ENCODE measurements at regions not wholly inside any gene's neighbourhood (a gene's known extent, or its start where the extent isn't known, plus 50 kb on each side); places are given as distances from the start of the nearest gene placed in this dataset.
A peak's percentile ranks its signal among the peaks of the same experiment; 100 is the strongest.
"Not testable (repeated sequence)": the region's sequence is repeated elsewhere in the genome, so short reads cannot be mapped to it uniquely, and the experiment has no call there.

DNA sequence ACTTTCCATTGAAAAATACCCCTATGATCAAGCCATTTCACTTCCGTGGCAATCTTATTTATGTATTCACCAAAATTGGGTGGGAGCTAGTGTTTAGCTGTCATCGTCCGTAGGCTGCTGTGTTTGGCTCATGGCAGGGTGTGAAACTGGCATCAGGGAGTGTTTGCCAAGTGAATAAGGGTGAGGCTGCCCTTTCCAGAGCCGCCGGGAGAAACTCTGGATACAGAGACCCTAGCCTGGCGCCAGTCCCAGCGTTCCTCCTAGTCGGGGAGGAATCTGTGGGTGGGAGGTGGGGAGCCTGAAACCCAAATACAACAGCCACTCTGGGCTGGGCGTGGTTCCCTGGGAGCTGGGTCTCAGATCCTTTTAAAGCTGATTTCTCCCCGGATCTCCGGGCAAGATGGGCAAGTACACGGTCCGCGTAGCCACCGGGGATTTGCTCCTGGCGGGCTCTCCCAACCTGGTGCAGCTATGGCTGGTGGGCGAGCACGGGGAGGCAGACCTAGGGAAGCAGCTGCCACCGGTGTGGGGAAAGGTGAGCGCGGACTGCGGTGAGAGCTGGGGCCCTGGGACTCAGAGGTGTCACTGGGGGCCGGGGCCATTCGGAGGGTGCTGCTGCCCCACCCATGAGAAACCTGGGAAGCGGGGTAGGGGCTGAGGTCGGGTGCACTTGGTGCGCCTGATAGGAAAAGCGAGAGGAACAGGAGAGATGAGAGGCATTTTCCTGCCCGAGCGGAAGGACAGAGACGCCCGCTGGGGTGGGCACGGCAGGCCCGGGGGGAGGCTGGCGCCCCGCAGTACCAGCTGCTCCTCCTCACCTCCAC lies 62.1 kb upstream of the TEKT1 start:
- DNase-seq (ENCODE audit: low read depth): no peak

- no peak for DNase-seq (ENCODE audit: low read depth)
These were observed 62.6 kb upstream of the TEKT1 start for GRCh38 chr17:6894206-6894528.

GRCh38 chr17:6901086-6901485 lies 69.6 kb upstream of the TEKT1 start:
- no peak for DNase-seq (ENCODE audit: low read depth)

- no peak for DNase-seq (ENCODE audit: low read depth)
These were observed 71.9 kb upstream of the TEKT1 start for GRCh38 chr17:6903326-6903900.

DNA sequence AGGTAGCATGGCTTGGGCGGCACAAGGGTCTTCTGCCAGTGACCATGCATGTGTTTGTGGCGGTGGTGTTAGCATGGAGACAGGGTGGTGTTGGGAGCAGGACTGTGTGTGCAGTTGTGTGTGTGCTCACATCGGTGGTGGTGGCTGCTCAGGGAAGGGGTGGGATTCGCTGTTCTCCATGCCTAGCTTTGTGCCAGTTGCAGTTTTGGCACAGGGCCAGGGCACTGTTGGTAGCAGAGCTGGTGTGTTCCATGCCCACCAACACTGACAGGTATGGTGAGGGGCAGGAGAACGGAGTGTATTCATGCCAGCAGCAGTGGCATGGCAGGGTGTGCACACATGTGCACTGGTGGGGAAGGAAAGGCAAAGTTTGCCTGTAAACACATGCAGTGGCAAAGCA lies 77.3 kb upstream of the TEKT1 start:
- no peak for DNase-seq (ENCODE audit: low read depth)

GRCh38 chr17:6910987-6911603 lies 79.6 kb upstream of the TEKT1 start:
- peak; percentile 53 for DNase-seq (ENCODE audit: low read depth)

DNA sequence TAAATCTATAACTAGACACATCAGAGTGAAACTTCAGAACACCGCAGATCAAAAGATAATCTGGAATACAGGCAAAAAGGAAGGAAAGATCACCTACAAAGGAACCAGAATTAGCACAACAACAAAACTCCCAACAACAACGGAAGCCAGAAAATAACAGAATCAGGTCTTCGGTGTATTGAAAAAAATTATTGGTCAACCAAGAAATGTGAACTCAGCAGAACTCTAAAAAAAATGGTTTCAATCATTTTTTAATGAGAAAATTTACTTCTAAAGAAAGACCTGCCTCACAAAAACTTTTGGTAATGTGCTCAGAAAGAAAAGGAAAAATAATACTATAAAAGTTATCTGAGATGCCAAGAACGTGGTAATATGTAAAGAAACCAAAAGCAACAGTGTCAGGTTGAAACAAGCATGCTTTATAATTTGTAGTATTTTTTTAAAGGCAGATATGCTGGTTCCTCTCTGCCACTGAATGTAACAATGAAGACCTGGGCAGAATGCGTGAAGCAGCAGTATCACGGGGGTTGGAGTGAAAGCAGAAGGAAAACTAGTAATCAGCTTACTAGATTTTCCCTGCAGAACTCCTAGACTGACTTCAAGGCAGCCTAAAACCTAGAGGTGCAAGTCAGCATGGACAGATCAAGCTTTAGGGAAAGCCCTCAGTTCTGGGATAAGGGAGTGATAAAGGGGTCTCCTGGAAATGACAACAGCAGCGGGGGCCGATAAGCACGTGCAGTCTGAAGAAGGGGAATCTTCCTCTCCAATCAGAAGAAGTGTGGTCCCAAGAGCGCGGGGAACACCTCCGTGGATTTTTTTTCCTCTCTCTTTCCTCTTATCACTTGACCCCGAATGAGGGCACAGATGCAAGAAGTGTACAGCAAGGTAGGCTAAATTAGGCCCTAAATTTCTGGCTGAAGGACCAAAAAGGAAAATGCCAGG lies 80.9 kb upstream of the TEKT1 start:
- DNase-seq (ENCODE audit: low read depth): no peak

- DNase-seq (ENCODE audit: low read depth): peak; percentile 37
These were observed 82.0 kb upstream of the ALOX12 start for GRCh38 chr17:6913608-6914443.

- no peak for DNase-seq (ENCODE audit: low read depth)
These were observed 81.1 kb upstream of the ALOX12 start for GRCh38 chr17:6914711-6915110.

- no peak for DNase-seq (ENCODE audit: low read depth)
These were observed 80.2 kb upstream of the ALOX12 start for GRCh38 chr17:6915620-6916019.

- no peak for DNase-seq (ENCODE audit: low read depth)
These were observed 76.7 kb upstream of the ALOX12 start for GRCh38 chr17:6919158-6919557.

DNA sequence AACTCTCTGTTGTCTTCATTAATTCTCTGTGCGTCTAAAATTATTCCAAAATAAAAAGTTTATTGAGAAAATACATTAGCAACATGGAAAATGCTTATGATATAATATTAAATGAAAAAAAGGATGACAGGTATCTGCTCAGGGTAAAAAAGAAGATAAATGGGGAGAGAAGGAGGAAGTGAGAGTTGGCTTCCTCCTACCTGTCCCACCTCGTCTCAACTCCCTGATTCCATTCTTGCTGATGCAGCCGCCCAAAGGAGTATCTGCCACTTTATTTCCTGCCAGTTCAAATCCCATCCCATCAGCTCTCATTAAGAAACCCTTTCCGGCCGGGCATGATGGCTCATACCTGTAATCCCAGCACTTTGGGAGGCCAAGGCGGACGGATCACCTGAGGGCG lies 72.5 kb upstream of the ALOX12 start:
- DNase-seq (ENCODE audit: low read depth): no peak

DNA sequence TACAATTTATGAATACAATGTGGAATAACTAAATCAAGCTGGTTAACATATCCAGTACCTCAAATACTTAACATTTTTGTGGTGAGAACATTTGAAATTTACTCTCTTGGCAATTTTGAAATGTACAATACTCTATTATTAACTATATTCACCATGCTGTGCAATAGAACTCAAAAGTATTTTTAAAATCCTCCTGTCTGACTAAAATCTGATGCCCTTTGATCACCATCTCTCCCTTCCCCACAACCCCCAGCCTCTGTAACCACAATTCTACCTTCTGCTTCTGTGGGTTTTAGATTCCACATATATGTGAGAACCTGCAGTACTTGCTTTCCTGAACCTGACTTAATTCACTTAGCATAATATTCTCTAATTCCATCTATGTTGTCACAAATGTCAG lies 71.6 kb upstream of the ALOX12 start:
- peak; percentile 32 for DNase-seq (ENCODE audit: low read depth)

DNA sequence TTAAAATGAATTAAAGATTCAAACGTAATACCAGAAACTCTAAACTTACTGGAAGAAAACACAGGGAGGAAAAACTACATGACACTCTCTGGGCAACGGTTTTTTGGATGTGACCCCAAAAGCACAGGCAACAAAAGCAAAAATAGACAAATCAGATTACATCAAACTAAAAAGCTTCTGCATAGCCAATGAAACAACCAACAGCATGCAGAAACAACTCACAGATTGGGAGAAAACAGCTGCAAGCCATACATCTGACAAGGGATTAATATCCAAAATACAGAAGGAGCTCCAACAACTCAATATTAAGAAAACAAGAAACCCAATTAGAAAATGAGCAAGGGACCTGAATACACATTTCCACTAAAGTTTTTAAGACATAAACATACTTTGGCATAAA lies 69.2 kb upstream of the ALOX12 start:
- DNase-seq (ENCODE audit: low read depth): no peak

DNA sequence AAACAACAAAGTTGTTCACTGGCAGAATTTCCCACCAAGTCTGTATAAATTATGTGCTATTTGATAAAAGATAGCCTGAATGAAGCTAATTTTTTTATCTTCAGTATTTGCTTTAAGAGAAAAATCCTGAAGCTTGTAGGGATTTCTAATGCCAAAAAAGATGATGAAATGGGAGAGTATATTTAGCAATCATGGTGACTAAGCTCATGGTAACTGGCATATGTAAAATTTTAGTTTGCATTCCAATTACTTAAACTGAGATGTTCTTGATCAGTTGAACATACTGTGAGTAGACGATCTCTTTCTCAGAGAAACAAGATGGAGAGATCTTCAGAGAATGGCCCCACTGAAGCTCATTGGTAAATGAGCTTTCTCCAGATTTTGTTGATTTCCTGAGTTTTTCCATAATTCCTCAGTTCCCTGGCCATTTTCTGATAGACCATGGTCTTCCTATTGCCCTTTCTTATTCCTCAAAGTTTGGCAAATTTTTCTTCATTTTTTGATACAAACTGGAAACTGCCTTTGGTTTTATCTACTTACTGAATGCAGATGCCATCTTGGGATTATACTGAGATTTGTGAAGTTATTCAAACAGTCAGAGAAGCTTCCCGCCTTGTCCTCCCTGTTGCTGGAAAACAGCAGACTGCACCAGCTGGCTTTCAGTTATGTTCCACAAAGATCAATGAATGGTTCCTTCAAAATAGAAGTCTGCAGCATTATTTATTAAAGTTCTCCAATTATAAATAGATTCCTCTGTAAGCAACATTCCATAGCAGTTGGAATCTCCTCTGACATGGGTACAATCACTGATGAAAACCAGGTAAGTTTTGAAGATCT lies 68.3 kb upstream of the ALOX12 start:
- peak; percentile 24 for DNase-seq (ENCODE audit: low read depth)

- DNase-seq (ENCODE audit: low read depth): no peak
These were observed 67.7 kb upstream of the ALOX12 start for GRCh38 chr17:6928193-6928592.

DNA sequence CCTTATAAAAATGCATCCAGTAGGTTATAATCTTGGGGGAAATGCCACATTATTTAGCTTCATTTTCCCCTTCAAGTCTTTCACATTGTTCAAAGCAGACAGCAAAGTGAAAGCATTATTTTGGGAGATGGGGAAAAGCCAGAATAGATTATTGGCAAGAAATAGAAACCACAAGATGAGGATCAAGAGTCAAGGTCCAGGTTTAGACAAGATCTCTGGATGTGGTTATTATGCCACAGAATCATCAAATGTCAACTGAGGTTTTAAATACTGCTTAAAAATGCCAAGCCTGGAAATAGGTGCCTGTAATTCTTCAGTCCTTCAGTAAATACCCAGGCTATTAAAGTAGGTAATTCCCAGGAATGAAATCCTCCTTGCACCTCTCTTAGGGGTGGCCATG lies 65.1 kb upstream of the ALOX12 start:
- DNase-seq (ENCODE audit: low read depth): peak; percentile 56

DNA sequence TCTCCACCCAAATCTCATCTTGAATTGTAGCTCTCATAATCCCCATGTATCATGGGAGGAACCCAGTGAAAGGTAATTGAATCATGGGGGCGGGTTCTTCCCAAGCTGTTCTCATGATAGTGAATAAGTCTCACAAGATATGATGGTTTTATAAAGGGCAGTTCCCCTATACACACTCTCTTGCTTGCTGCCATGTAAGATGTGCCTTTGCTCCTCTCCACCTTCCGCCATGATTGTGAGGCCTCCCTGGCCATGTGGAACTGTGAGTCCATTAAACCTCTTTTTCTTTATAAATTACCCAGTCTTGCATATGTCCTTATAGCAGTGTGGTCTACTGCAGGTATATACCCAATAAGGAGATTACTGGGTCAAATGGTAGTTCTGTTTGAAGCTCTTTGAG lies 61.3 kb upstream of the ALOX12 start:
- DNase-seq (ENCODE audit: low read depth): not testable (repeated sequence)

DNA sequence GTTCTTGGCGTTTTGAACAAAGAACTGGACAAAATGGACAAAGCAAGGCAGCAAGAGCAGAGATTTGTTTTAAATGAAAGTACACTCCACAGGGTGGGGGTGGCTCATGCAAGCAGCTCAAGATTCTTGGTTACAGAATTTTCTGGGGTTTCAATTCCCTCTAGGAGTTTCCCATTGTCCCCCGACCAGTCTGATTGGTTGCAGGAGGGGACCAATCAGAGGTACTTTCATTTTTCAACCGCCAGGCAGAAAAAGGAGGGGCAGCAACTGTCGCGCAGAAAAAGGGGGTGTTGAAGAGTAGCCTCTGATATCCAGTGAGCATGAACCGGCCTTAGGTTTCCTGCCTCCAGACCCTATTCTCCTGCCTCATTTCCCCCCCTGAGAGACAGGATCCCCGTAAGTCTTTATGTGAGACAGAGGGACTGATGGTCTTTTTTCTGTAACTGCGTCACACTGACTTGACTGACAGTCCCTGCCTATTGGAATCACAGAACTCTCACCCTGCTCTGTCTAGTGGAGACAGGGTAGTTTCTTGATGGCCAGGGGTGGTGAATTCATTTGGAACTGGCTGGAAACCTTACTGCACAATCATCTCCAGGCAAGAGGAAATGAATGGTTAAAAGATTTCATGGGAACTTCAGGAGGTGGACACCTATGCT lies 59.4 kb upstream of the ALOX12 start:
- DNase-seq (ENCODE audit: low read depth): no peak

GRCh38 chr17:6938637-6939036 lies 57.2 kb upstream of the ALOX12 start:
- no peak for DNase-seq (ENCODE audit: low read depth)
